Putamen (tissue), 1 donor: ENCODE measurements at regions not wholly inside any gene's neighbourhood (a gene's known extent, or its start where the extent isn't known, plus 50 kb on each side); places are given as distances from the start of the nearest gene placed in this dataset.

Experiments used
- DNase-seq: peaks from one replicate; pipeline ENCODE4 v3.0.0-alpha.2; 2016; ENCODE audit warnings: low spot score

GRCh38 chr1:219313961-219314360, 140.3 kb downstream of the LYPLAL1 start:
- DNase-seq, result no peak

GRCh38 chr1:219312967-219313366, 139.3 kb downstream of the LYPLAL1 start:
- no peak for DNase-seq

- DNase-seq, result no peak
Measured at GRCh38 chr1:219310181-219310728, 136.6 kb downstream of the LYPLAL1 start.

GRCh38 chr1:219308367-219308766, 134.7 kb downstream of the LYPLAL1 start:
- DNase-seq, result no peak

GRCh38 chr1:219304227-219305226, 130.8 kb downstream of the LYPLAL1 start:
- no peak for DNase-seq

- no peak for DNase-seq
Measured at GRCh38 chr1:219302697-219303096, 129.0 kb downstream of the LYPLAL1 start.

- DNase-seq, result no peak
Measured at GRCh38 chr1:219299420-219299819, 125.7 kb downstream of the LYPLAL1 start.

GRCh38 chr1:219298571-219299148, 125.0 kb downstream of the LYPLAL1 start:
- DNase-seq, result no peak

GRCh38 chr1:219296430-219297355, 123.0 kb downstream of the LYPLAL1 start:
- no peak for DNase-seq

GRCh38 chr1:219294251-219294650, 120.6 kb downstream of the LYPLAL1 start:
- DNase-seq, result no peak

GRCh38 chr1:219293410-219293809, 119.7 kb downstream of the LYPLAL1 start:
- no peak for DNase-seq

- DNase-seq, result no peak
Measured at GRCh38 chr1:219292999-219293398, 119.3 kb downstream of the LYPLAL1 start.

GRCh38 chr1:219292341-219292740, 118.7 kb downstream of the LYPLAL1 start:
- no peak for DNase-seq

- DNase-seq, result no peak
Measured at GRCh38 chr1:219289171-219289570, 115.5 kb downstream of the LYPLAL1 start.

- no peak for DNase-seq
Measured at GRCh38 chr1:219283541-219283940, 109.9 kb downstream of the LYPLAL1 start.

GRCh38 chr1:219281831-219282230, 108.2 kb downstream of the LYPLAL1 start:
- no peak for DNase-seq

- DNase-seq, result no peak
Measured at GRCh38 chr1:219279017-219279770, 105.5 kb downstream of the LYPLAL1 start.

GRCh38 chr1:219278288-219278687, 104.6 kb downstream of the LYPLAL1 start:
- DNase-seq, result no peak

- no peak for DNase-seq
Measured at GRCh38 chr1:219277304-219278105, 103.8 kb downstream of the LYPLAL1 start.

- DNase-seq, result no peak
Measured at GRCh38 chr1:219276049-219276738, 102.5 kb downstream of the LYPLAL1 start.
